ENCODE measurements at regions not wholly inside any gene's neighbourhood (a gene's known extent, or its start where the extent isn't known, plus 50 kb on each side); places are given as distances from the start of the nearest gene placed in this dataset.
"Not testable (repeated sequence)": the region's sequence is repeated elsewhere in the genome, so short reads cannot be mapped to it uniquely, and the experiment has no call there.

DNA sequence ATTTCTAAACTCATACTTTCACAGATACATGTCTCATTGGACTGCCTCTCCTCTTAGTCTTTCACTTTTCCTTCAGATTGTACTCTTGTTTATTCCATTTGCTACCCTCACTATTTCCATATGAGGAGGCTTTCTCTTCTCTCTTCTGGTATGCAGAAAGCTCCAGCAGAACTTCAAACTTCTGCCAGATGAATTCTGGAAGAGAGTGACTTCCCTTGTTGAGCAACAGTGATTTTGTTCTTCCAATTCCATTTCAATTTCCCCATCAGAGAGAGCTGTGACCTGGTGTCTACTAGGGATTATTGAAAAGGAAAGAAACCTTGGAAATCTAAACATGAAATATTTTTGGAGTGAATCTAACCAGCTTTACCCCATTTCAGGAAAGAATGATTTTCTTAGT, 523.2 kb upstream of the ZNF717 start:
- DNase-seq (ENCODE audit: low spot score in 2 of 2): no peak
- no peak for FAIRE-seq

DNA sequence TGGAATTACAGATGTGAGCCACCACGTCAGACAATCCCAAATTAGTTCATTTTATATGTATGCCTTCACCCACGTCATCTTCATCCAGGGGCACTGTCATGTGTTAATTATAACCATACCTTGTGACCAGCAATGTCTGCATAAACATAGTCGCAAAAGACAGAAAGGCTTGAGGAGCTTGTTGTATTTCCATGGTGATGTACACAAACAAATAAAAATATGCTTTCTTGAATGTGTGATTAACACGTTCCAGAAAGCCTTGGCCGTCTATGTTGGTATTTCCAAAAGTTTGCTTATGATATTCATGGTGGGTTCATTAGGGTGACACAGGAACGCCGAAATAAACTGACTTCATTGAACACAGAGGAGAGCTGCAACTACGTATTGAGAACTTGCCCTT, 524.7 kb upstream of the ZNF717 start:
- DNase-seq (ENCODE audit: low spot score in 2 of 2): no peak
- FAIRE-seq: no peak

DNA sequence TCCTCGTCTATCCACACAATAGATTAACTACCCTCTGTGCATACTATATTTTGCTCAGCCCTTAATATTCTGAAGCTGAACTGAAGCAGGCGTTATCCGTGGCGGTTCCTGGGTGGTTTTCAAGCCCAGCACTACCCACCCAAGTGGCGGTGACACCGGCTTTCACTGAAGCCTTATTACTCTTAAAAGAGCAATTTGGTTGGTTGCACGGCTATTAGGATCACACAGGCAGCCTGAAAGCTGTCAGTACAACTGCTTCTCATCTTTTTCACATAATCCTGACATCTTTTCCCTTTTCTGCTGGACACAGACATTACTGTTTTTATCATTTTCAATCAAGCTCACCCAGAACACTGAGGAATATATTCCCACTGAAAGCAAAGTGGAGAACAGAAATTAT, 525.3 kb upstream of the ZNF717 start:
- FAIRE-seq (no peak), DNase-seq (ENCODE audit: low spot score in 2 of 2) (no peak)

DNA sequence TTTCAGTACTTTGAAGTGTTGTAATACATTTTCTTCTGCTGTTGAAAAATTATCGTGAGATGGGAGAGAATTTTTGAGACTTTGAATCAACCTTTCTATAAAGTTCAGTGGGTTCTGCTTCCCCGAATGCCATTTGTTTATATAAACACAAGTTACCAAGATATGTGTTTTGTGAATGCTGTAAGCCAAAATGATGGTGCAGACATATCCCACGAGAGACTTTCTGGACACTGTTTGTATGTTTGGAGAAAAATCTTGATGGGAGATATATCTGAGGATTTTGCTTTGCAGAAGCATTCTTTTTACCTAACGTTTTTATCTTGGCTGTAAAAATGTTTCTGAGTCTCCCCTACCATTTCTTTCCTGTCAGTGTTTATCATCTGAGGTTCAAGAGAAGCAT, 526.6 kb upstream of the ZNF717 start:
- DNase-seq (ENCODE audit: low spot score in 2 of 2): no peak
- no peak for FAIRE-seq

DNA sequence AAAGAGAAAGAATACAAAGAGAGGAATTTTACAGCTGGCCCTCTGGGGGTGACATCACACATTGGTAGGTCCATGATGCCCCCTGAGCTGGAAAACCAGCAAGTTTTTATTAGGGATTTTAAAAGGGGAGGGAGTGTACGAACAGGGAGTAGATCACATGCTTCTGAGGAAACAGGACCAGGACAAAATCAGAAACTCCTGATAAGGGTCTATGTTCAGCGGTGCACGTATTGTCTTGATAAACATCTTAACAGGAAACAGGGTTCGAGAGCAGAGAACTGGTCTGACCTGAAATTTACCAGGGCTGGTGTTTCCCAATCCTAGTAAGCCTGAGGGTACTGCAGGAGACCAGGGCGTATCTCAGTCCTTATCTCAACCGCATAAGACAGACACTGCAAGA, 530.6 kb upstream of the ZNF717 start:
- not testable (repeated sequence) for DNase-seq (ENCODE audit: low spot score in 2 of 2); FAIRE-seq

DNA sequence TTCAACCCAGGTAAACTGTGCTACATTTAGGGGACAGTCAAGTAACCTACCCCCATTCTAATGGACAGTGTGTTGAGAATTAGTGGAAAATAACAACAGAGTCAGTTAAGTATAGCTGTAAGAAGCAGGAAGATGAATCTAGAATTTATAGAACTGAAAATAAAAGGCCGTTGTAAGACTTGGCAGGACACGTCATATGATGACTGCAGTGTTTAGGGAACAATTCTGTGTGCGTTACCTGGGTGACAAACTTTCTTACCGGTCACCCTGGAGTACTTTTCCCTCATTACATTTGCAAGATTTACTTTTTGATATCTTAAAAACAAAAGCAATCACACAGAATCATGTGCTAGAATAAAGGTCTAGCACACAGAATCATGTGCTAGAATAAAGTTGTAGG, 536.3 kb upstream of the ZNF717 start:
- no peak for DNase-seq (ENCODE audit: low spot score in 2 of 2)
- no peak for FAIRE-seq

DNA sequence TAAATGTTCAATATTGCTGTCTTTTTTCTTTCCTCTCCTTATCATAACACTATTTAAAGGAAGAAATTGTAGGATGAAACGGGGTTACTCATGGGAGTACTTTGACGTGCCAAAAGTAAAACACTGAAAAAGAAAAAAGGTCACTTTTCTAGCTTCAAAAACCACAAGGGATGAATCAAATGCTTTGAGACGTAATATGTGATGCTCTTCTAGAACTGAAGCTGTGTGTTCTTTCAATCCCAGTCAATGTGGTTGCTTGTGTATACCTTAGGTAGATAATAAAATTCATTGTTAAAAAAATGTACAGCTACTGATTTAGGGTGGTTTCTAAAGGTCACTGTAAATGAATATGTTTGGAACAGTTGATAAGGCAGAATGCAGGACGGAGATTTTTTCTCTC, 538.8 kb upstream of the ZNF717 start:
- FAIRE-seq: no peak
- no peak for DNase-seq (ENCODE audit: low spot score in 2 of 2)

DNA sequence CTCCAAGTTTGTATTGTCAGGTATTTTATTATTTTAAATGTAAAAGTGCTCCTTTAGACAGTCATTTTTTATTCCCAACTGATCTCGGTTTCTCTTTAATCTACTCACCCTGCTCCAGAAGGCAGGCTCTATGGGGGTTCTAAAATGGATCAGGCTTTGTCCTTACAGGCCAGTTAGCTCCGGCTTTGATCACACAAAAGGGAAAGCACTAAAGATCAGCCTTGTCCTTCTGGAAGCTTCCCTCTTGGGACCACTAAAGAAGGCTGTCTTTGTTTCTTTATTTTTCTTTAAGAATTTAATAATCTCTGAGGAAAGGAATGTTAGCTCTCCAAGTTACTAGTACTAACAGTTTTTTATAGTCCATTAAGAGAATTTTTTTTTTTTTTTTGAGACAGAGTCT, 560.5 kb upstream of the ZNF717 start:
- DNase-seq (ENCODE audit: low spot score in 2 of 2) (no peak), FAIRE-seq (no peak)

DNA sequence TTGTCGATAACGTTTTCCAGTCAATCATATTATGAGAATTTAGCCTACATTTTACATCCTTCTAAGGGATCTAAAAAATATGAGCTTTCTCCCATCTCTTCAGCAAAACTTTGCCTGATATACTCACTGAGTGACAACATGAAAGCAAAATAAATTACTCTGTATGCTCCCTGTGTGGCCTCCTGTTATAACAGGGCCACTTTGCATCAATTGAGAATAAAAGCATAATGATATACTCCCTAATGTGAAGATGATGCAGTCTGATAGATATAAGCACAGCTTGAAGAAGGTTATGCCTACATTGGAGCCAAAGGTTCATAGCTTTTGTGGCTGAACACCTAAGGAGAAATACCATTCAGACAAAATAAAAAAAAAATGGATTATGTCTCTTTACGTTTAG, 561.3 kb upstream of the ZNF717 start:
- FAIRE-seq: no peak
- DNase-seq (ENCODE audit: low spot score in 2 of 2): no peak

DNA sequence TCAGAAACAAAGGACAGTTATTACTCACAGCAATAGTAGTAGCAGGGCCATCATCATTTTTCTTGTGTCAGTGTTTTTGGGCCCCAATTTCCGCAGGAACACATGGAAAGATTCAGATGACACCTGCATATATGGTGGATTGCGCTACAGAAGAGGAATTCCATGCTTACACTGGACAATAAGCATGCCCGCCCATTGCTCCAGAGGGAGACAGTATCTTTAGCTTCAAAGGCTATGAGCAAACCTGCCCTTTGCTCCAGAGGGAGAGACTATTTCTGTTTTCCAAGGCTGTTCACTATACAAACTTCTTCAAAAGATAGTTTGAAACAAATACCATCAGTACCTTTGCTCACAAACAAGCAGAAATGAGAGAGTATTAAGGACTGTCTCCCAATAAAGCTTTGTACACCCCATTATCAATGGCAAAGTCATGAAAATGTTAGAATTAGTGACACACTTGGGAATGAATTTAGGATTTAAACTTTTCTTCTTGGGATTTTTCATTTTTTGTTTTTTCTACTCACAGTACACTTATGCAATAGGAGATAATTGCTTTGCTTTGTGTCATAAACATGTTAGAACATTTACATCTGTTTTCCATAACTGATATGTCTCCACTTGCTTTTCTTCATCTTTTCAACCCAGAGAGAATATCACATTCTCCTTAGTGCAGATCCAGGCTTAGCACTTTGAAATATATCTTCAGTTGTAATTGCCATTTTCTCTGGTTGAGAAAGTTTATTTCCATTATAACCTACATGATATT, 564.5 kb upstream of the ZNF717 start:
- no peak for FAIRE-seq
- DNase-seq (ENCODE audit: low spot score in 2 of 2): no peak

DNA sequence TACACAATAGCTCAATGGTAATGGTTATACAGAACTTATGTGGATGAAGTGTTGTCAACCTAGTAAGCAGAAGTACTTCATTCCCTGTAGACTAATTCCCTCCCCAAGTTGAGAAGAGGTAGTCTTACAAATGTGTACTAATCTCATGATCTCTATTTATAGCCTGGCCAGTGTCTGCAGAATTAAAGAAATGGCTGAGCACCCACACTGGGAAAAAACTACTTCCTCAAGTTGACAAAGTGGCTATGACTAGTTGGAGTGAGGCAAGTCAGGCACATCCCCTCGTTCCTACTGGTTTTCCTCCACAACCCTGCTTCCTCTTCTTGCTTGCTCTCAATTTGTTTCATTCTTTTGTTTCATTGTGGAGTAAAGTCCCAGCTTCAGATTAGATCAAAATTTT, 566.7 kb upstream of the ZNF717 start:
- no peak for FAIRE-seq
- DNase-seq (ENCODE audit: low spot score in 2 of 2): no peak

DNA sequence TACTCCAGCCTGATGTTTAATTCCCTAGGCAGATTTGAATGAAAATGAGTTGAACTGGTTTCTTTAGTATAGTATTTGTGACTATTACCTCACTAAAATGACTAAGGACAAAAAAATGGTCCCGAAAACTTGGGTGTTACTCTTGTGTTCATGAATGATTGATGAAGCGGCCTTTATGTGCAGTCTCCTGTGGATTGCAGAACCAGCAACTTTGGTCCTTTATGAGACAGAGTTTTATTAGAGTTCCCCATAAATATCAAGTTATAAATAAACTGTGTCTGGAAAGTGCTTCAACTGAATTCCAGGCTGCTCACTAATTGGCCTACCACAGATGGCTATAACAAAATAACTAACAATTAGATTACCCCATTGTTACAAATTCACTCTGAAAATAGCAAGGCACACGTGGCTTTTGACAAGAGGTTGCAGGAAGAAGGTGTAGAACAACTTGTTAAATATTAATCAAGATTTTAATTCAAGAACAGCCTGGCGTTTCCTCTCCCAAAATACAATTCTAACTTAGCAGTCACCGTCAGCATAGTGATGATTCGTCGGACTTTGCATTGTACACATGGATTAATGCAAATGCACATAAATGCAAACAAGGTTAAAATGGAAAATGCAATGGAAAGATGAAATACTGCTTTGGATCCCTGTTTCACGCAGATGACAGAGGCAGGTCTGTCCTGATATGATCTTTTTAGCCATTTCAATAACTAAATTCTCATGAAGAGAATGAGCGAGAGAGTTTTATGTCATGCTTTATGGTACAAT, 567.3 kb upstream of the ZNF717 start:
- no peak for FAIRE-seq
- DNase-seq (ENCODE audit: low spot score in 2 of 2): no peak

DNA sequence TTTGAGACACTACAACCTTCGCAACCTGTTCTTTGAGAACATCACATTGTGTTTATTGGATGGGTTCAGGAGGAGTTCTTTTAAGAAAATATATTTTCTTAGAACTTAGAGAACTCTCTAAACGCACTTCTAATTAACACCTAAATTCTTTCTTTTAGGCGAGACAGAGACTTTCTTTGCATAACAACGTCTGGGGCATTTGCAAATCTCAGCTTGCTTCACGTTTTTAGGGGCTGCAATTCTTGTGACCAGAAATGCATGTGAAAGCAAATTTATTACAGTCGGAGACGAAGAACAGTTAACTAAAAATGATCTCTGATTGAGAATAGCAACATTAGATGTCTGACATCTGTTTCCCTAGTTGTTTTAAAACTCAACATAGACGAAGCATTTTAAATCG, 568.3 kb upstream of the ZNF717 start:
- FAIRE-seq (no peak), DNase-seq (ENCODE audit: low spot score in 2 of 2) (no peak)

DNA sequence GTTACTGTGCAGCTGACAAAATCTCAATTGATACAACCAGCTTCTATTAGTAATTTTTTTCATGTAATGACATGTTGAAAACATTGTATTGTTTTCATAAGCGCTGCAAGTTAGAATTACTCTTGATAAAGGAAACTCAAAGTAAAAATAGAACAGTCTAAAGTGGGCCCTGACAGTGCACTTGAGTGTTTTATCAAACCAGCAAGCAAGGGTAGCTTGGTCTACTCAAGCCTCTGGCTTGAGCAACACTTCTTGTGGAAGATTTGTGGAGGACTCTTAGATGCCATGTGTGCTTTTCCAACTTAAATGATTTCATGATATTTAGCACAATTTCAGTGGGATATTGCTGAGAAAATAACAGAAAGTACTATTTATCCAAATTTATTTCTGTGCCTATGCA, 575.7 kb upstream of the ZNF717 start:
- FAIRE-seq (no peak), DNase-seq (ENCODE audit: low spot score in 2 of 2) (no peak)

DNA sequence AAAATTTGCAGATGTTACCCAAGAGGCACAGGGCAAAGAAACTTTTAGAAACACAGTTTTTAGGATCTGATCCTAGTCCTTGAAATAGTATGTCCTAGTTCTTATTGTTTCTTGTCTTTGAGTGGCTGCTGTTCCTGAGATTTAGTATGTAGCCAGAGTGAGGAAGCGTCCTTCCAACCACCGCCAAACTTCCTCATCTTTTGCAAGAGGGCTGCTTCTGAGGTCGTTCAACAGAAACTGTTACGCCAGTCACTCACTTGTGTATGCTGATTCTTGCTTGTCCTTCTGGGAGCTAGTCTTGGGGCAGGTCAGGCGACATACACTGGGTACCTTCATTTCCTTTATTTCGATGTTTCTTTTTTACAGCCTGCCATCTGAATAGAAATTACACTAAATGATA, 577.3 kb upstream of the ZNF717 start:
- no peak for FAIRE-seq
- DNase-seq (ENCODE audit: low spot score in 2 of 2): no peak

DNA sequence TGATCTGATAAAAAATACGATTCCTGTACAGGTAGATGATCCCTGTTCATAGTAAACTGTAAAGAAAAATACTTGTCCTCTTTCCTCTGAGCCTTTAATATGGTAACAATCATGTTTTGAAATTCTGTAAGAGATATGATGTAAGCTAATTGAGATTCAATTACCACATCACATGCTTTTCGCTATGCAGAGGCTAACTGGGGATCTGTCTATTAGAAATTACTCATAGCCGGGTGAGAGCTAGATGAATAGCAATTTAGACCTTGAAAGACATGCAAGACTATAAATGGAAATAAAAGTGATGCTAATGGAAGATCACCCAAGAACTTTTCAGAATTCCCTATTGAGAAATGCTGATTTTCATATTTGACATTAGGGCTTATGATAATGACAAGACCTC, 579.9 kb upstream of the ZNF717 start:
- DNase-seq (ENCODE audit: low spot score in 2 of 2) (no peak), FAIRE-seq (no peak)

DNA sequence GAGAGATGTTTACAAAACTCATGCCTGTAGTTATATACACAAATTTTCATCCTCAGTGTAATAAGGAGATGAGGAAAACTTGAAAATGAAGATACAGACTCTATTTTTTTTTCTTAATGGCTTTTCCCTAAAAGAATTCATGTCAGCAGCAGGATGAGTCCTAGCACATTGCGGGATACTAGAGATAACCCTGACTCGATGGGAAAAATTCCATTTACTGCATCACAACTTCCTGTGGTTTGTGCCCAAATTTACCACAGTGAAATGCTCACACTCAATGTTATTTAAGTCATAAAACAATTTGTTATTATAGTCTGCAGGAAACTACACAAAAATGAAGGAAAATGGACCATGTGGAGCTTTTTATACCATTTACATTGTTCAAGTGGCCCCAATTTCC, 581.9 kb upstream of the ZNF717 start:
- DNase-seq (ENCODE audit: low spot score in 2 of 2): no peak
- FAIRE-seq: no peak

DNA sequence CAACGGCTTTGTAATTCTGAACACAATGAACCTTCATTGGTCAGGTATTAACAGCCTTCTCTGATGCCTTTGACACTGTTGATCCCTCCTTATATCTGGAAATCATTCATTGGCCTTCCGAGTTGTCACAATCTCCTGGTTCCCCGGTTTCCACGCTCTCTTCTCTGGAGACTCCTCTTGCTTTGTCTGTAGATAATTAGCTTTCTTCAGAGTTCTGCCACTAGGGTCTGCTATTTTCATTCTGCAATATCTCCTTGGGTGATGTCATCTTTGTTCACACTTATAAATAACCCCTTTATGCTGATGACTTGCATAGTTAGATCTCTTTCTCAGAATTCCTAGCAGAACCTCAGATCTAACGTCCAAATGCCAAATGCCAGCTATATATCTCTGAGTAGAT, 583.8 kb upstream of the ZNF717 start:
- FAIRE-seq: no peak
- no peak for DNase-seq (ENCODE audit: low spot score in 2 of 2)

DNA sequence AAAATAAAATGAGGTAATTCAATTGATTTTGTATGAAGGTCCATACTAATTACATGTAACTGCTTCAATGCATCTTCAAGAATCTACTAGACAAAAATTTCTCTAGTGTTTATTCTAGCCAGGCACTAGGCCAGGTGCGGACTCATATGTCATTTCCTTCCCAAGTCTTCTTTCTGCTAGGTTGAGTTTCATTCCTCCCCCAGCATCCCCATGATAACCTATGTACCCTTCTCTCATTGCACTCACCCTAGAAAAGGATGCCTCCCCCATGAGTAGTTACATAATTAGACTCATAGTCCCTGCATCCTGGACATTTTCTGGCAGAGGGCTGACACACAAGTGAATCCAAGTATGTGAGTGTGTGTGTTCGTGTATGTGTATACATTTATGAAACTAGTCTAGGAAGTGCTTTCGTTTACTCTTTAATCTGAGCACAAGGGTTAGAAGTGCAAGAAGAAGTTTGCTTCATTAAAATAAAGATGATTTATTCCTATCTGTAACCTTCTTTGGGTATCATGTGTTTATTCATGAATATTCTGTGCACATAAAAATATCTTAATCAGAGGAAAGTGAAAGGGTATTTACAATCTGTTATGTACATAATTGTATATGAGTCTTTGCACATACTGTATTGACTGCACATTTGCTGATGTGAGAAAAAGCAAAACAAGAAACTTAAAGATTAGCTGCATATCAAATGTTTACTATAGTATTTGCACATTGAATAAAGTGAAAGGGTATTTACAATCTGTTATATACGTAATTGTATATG, 585.6 kb upstream of the ZNF717 start:
- no peak for FAIRE-seq
- DNase-seq (ENCODE audit: low spot score in 2 of 2): no peak

DNA sequence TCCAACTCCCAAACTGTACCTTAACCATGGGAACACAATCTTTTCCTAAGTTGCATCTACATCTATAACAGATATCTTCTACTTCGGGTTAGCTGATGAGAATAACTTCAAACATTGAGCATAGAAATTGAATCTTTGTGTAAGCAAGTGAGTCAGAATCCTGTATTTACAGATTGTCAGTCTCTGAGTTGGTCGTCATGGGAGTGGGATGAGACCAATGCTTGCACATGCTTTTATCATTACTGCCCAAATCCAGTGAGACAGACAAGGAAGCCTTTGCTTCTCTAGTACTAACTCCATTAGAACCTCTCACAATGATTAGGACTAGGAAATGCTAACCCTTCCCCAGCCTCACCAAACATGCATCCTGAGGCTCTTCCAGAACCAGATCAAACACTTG, 587.1 kb upstream of the ZNF717 start:
- no peak for FAIRE-seq
- DNase-seq (ENCODE audit: low spot score in 2 of 2): no peak

DNA sequence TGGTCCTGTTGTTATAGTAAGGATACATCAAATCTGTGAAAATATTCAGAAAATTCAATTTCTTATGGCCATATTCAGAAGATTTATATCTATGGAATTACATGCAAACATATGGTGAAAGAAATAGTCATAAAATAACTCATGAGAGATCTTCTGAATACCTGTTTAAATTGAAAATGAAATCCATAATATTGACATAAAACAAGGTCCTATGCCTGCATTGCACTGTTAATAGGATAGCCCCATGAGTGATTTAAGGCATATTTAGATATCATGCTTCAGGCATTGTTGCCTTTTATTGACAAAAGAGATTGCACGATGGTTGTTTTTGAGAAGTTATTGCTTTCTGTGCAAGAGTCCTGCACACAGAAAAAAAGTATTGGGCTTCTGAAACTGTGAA, 591.7 kb upstream of the ZNF717 start:
- FAIRE-seq: no peak
- DNase-seq (ENCODE audit: low spot score in 2 of 2): no peak

DNA sequence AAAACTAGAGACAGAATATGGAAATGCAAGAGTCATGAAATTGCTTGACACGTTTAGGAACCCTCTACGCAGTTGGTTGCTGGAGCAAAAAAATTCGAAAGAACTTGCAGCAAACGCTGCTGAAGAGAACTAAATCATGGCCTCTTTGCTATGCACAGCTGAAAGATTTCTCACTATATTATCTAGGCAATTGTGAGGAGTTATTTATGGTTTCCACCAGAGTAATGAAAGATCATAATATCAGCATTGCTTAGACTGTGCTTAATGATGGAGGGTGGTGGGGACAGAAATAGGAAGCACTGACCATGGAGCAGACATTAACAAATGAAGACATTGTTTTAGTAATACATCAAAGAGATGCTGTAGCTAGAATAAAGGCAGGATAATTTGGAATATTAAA, 593.4 kb upstream of the ZNF717 start:
- FAIRE-seq (no peak), DNase-seq (ENCODE audit: low spot score in 2 of 2) (no peak)

Measured in frontal cortex (tissue), 3 donors.